K562 (cell line): ENCODE measurements at regions not wholly inside any gene's neighbourhood (a gene's known extent, or its start where the extent isn't known, plus 50 kb on each side); places are given as distances from the start of the nearest gene placed in this dataset.

Experiments
- ATAC-seq: fragments of 200-7000 bp; cut with Tn5 transposase; 3 replicates; pipeline ENCODE4 v1.9.1; 2020; ENCODE audit warnings: moderate library complexity
- BruUV-seq: library from RNA; stranded (reverse); fragments of 400-500 nt; replicated peaks from 2 replicates; lab custom pipeline; 2021; lab: Mats Ljungman, UMichigan
- CTCF ChIA-PET: fragments of 300-600 bp; formaldehyde crosslinking; extraction: SDS; loops from one replicate; lab custom pipeline; 2021; ENCODE audit warnings: low intra/inter-chr PET ratio; lab: Yijun Ruan, JAX
- POLR2A ChIA-PET: fragments of 300-600, 350-650 bp; sonication (Branson Sonifier 250); formaldehyde crosslinking; extraction: SDS; loops from one replicate; lab custom pipeline; 2021; ENCODE audit warnings: antibody characterized with exemption, inconsistent platforms; lab: Yijun Ruan, JAX
- DNase-seq, 4 experiments: peaks; one replicate each; pipeline versions ENCODE4 v3.0.0 to v3.0.0-alpha.2; 2011 to 2018; ENCODE audit warnings: low spot score in 3 of 4, mixed read lengths in 3 of 4; ENCODE audit errors: extremely low read depth in 1 of 4
- FAIRE-seq: peaks from 2 replicates; lab custom pipeline; 2011; peaks lifted over from hg19 to GRCh38; lab: Jason Lieb, UNC
- H2AFZ ChIP-seq: 2 replicates; pipeline ENCODE4 v1.6.0; 2011; ENCODE audit warnings: low read depth, low read length, control low read depth, inconsistent platforms
- H3K27ac ChIP-seq: fragments of 200-600 bp; 3 replicates; pipeline ENCODE4 v1.8.0; 2011; ENCODE audit warnings: low read depth, mild to moderate bottlenecking, control low read depth, inconsistent platforms, low read length, moderate library complexity, mixed read lengths; ENCODE audit errors: extremely low read depth
- H3K27me3 ChIP-seq, 2 experiments: fragments of 300-600 bp in 1 of 2; 2 replicates in 1 of 2; 3 replicates in 1 of 2; pipeline versions ENCODE4 v1.6.0 to v1.8.0; 2011; ENCODE audit warnings: inconsistent platforms in 2 of 2, low read length in 2 of 2, mild to moderate bottlenecking in 1 of 2, mixed read lengths in 1 of 2, moderate library complexity in 1 of 2; ENCODE audit not compliant: control insufficient read depth in 2 of 2, insufficient read depth in 2 of 2
- H3K36me3 ChIP-seq: fragments of 300-600 bp; 3 replicates; pipeline ENCODE4 v1.8.0; 2011; ENCODE audit warnings: mild to moderate bottlenecking, low read length, inconsistent platforms; ENCODE audit not compliant: control insufficient read depth, insufficient read depth
- H3K4me1 ChIP-seq, 2 experiments: fragments of 200-600 bp in 1 of 2; replicated peaks in 1 of 2; 2 replicates in 1 of 2; 3 replicates in 1 of 2; pipeline versions ENCODE4 v1.5.1 to v1.8.0; 2011; ENCODE audit warnings: inconsistent platforms in 2 of 2, low read length in 2 of 2, mild to moderate bottlenecking in 1 of 2, mixed read lengths in 1 of 2, moderate library complexity in 1 of 2; ENCODE audit not compliant: control insufficient read depth in 2 of 2, insufficient read depth in 2 of 2
- H3K4me2 ChIP-seq: 2 replicates; pipeline ENCODE4 v1.6.1; 2011; ENCODE audit warnings: low read length, control low read depth, inconsistent platforms, mixed read lengths; ENCODE audit not compliant: insufficient read depth
- H3K4me3 ChIP-seq: fragments of 200-600 bp; sonication (generic), shearing (Covaris generic); 2 replicates; pipeline ENCODE4 v1.5.1; 2016; ENCODE audit warnings: control low read depth, inconsistent platforms
- H3K79me2 ChIP-seq: fragments of 200-600 bp; 3 replicates; pipeline ENCODE4 v1.8.0; 2011; ENCODE audit warnings: low read length, inconsistent platforms; ENCODE audit not compliant: control insufficient read depth, insufficient read depth
- H3K9ac ChIP-seq, 2 experiments: 2 replicates each; pipeline versions ENCODE4 v1.6.0 to v1.6.1; 2011; ENCODE audit warnings: low read depth in 2 of 2, low read length in 2 of 2, control low read depth in 1 of 2, inconsistent platforms in 1 of 2, mild to moderate bottlenecking in 1 of 2, mixed read lengths in 1 of 2; ENCODE audit not compliant: insufficient read depth in 1 of 2
- H3K9me1 ChIP-seq: one replicate; pipeline ENCODE4 v1.6.0; 2011; ENCODE audit warnings: inconsistent platforms, mild to moderate bottlenecking, low read length, moderate library complexity; ENCODE audit not compliant: control insufficient read depth, insufficient read depth
- H3K9me3 ChIP-seq: replicated peaks from 2 replicates; pipeline ENCODE4 v1.5.1; 2011; ENCODE audit warnings: low read depth, low read length, inconsistent platforms; ENCODE audit not compliant: control insufficient read depth, insufficient read depth
- H4K20me1 ChIP-seq: replicated peaks from 2 replicates; pipeline ENCODE4 v1.6.1; 2011; ENCODE audit warnings: low read length, inconsistent platforms, mixed read lengths; ENCODE audit not compliant: control insufficient read depth, insufficient read depth
- ARID3B ChIP-seq: fragments of 250-450 bp; sonication (Bioruptor Pico); IDR thresholded peaks from 2 replicates; pipeline ENCODE4 v1.4.0; 2020; ENCODE audit warnings: borderline replicate concordance
- FOXJ2 ChIP-seq: fragments of 200-800 bp; sonication (Bioruptor generic); IDR thresholded peaks from 2 replicates; pipeline ENCODE4 v1.6.1; 2016; ENCODE audit warnings: missing genetic modification characterization, missing compliant biosample characterization
- MTA2 ChIP-seq: fragments of 450-650 bp; IDR thresholded peaks from 2 replicates; pipeline ENCODE4 v1.6.1; 2016; ENCODE audit warnings: low read depth
- PHB2 ChIP-seq: fragments of 450-650 bp; IDR thresholded peaks from 2 replicates; pipeline ENCODE4 v1.6.1; 2017; ENCODE audit warnings: low read depth
- ZNF212 ChIP-seq: fragments of 450-650 bp; formaldehyde crosslinking; IDR thresholded peaks from 2 replicates; pipeline ENCODE4 v1.4.0; 2020; ENCODE audit warnings: mild to moderate bottlenecking
- ZNF586 ChIP-seq: fragments of 450-650 bp; formaldehyde crosslinking; conservative IDR thresholded peaks from 2 replicates; pipeline ENCODE4 v1.4.0; 2020; ENCODE audit warnings: mild to moderate bottlenecking, moderate library complexity
- WGBS: fragments of 100-300 bp; shearing (Covaris generic); methylation state at CpG from one replicate; pipeline ENCODE4 v1.1.6; 2016; ENCODE audit warnings: low coverage, mixed read lengths; ENCODE audit not compliant: insufficient coverage; ENCODE audit errors: missing lambda C conversion rate; 5-methylcytosine and 5-hydroxymethylcytosine counted together
- in situ Hi-C: fragments of 300-500 bp; cut with MboI; formaldehyde crosslinking; loops from 4 replicates; pipeline ENCODE4 v1.15.0; 2018; ENCODE audit warnings: inconsistent platforms, mixed read lengths
- intact Hi-C: fragments of 100-400 bp; cut with micrococcal nuclease; formaldehyde crosslinking; loops from 2 replicates; pipeline ENCODE4 v1.14.2; 2022

- CTCF ChIA-PET, result no interaction called here
These were observed 101.5 kb upstream of the ZNF462 start for GRCh38 chr9:106761493-106761892.

GRCh38 chr9:106766616-106767015 is 96.3 kb upstream of the ZNF462 start:
- no peaks in the 10 kb centered on the region for H3K79me2 ChIP-seq
- no peaks in the 10 kb centered on the region for H3K9me3 ChIP-seq
- H4K20me1 ChIP-seq, result no peaks in the 10 kb centered on the region
- no peaks in the 10 kb centered on the region for H3K4me1 ChIP-seq
- in situ Hi-C loops (no loop called here), intact Hi-C loops (no loop called here)
- DNase-seq, result no peak
- H3K4me3 ChIP-seq, result no peak overlapping the region
- TF ChIP-seq ARID3B (CRISPR knock-in tag), result no peak
- no peak for TF ChIP-seq PHB2
- no peak for TF ChIP-seq FOXJ2 (tag)
- TF ChIP-seq, all 486 proteins: peak for 0
- Histone ChIP-seq H3K27me3 (no peaks in the 10 kb centered on the region), H3K4me2 (no peak overlapping the region), H3K9ac (no peak overlapping the region), H3K36me3 (no peaks in the 10 kb centered on the region), H3K27ac (no peak overlapping the region), H3K9me1 (no peaks in the 10 kb centered on the region), H2AFZ (no peak overlapping the region)
- ChIA-PET CTCF (no interaction called here), POLR2A (no interaction called here)
- FAIRE-seq (no peak), ATAC-seq (no peak)
- no TSS peak for BruUV-seq

More at GRCh38 chr9:106761493-106761892, 101.5 kb upstream of the ZNF462 start:
- Histone ChIP-seq H3K4me2 (no peak overlapping the region), H3K27ac (no peak overlapping the region), H3K36me3 (no peaks in the 10 kb centered on the region), H4K20me1 (no peaks in the 10 kb centered on the region), H3K4me3 (no peak overlapping the region), H3K79me2 (no peaks in the 10 kb centered on the region), H3K9me1 (no peaks in the 10 kb centered on the region), H3K9me3 (no peaks in the 10 kb centered on the region), H3K4me1 (no peaks in the 10 kb centered on the region), H3K9ac (no peak overlapping the region), H2AFZ (no peak overlapping the region), H3K27me3 (no peaks in the 10 kb centered on the region)
- ATAC-seq (no peak), DNase-seq (no peak), FAIRE-seq (no peak)
- TF ChIP-seq ZNF586 (CRISPR knock-in tag) (no peak), MTA2 (no peak), ZNF212 (CRISPR knock-in tag) (no peak)
- WGBS, result 6% methylated on average over 2 of the region's 2 CpGs
- BruUV-seq, result no TSS peak
- POLR2A ChIA-PET, result interaction anchor here (0.7 kb wide), 1 partner anchor 38 kb away, joined by 3 read pairs; no protein-coding TSS in a partner anchor
- intact Hi-C loops (no loop called here), in situ Hi-C loops (no loop called here)
